Cerebellar cortex (tissue), 1 donor: ENCODE measurements at regions not wholly inside any gene's neighbourhood (a gene's known extent, or its start where the extent isn't known, plus 50 kb on each side); places are given as distances from the start of the nearest gene placed in this dataset.

Experiments used
- DNase-seq: peaks from one replicate; pipeline ENCODE4 v3.0.0-alpha.2; 2015; ENCODE audit warnings: low spot score

GRCh38 chr1:229092377-229093237 is 178.3 kb upstream of the RAB4A start:
- no peak for DNase-seq

GRCh38 chr1:229093238-229093540 is 177.7 kb upstream of the RAB4A start:
- no peak for DNase-seq

- DNase-seq: no peak
Observed at GRCh38 chr1:229093609-229094336, 177.1 kb upstream of the RAB4A start.

GRCh38 chr1:229094476-229095311 is 176.2 kb upstream of the RAB4A start:
- DNase-seq: no peak

GRCh38 chr1:229095325-229095724 is 175.6 kb upstream of the RAB4A start:
- DNase-seq: no peak

- DNase-seq: no peak
Observed at GRCh38 chr1:229097356-229097755, 173.6 kb upstream of the RAB4A start.

GRCh38 chr1:229098361-229098760 is 172.6 kb upstream of the RAB4A start:
- DNase-seq: no peak

GRCh38 chr1:229098903-229099578 is 171.9 kb upstream of the RAB4A start:
- DNase-seq: no peak

GRCh38 chr1:229101011-229101871 is 169.7 kb upstream of the RAB4A start:
- DNase-seq: no peak

- no peak for DNase-seq
Observed at GRCh38 chr1:229102741-229103391, 168.0 kb upstream of the RAB4A start.

- no peak for DNase-seq
Observed at GRCh38 chr1:229104654-229105053, 166.3 kb upstream of the RAB4A start.

- no peak for DNase-seq
Observed at GRCh38 chr1:229105109-229105508, 165.8 kb upstream of the RAB4A start.

GRCh38 chr1:229105822-229106525 is 164.9 kb upstream of the RAB4A start:
- DNase-seq: no peak

GRCh38 chr1:229106526-229107125 is 164.3 kb upstream of the RAB4A start:
- DNase-seq: no peak

GRCh38 chr1:229107304-229107815 is 163.6 kb upstream of the RAB4A start:
- DNase-seq: no peak

GRCh38 chr1:229107972-229108371 is 162.9 kb upstream of the RAB4A start:
- no peak for DNase-seq

- DNase-seq: no peak
Observed at GRCh38 chr1:229108598-229109201, 162.2 kb upstream of the RAB4A start.

- no peak for DNase-seq
Observed at GRCh38 chr1:229109320-229109761, 161.6 kb upstream of the RAB4A start.

- no peak for DNase-seq
Observed at GRCh38 chr1:229110986-229111385, 159.9 kb upstream of the RAB4A start.
